ENCODE measurements at regions not wholly inside any gene's neighbourhood (a gene's known extent, or its start where the extent isn't known, plus 50 kb on each side); places are given as distances from the start of the nearest gene placed in this dataset.

DNA sequence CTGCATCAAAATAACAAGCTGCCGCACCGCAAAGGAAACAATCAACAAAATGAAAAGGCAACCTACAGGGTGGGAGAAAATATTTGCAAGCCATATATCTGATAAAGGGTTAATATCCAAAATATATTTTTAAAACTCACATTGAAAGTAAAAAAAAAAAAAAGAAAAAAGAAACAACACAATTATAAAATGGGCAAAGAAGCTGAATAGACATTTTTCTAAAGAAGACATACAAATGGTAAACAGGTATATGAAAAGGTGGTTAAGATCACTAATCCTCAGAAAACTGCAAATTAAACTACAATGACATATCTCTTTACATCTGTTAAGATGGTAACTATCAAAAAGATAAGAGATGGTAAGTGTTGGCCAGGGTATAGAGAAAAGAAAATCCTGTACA lies 105.4 kb upstream of the LY86 start:
- Histone ChIP-seq H3K4me2 (ENCODE audit: unreplicated experiment) (no peak overlapping the region), H4K20me1 (ENCODE audit: insufficient read depth) (no peaks in the 10 kb centered on the region), H2AFZ (no peak overlapping the region), H3F3A (ENCODE audit: insufficient read depth) (no peaks in the 10 kb centered on the region), H3K4me3 (no peak overlapping the region), H3K9ac (no peak overlapping the region), H3K79me2 (ENCODE audit: insufficient read depth) (no peaks in the 10 kb centered on the region), H3K27ac (no peak overlapping the region), H3K27me3 (replicated peaks; ENCODE audit: insufficient read depth) (no peaks in the 10 kb centered on the region), H3K36me3 (ENCODE audit: low read depth) (no peaks in the 10 kb centered on the region), H3K4me1 (ENCODE audit: insufficient read depth) (no peaks in the 10 kb centered on the region), H3K9me2 (ENCODE audit: insufficient read depth) (no peaks in the 10 kb centered on the region), H3K9me3 (ENCODE audit: low read depth) (no peaks in the 10 kb centered on the region)
- no peak for DNase-seq
- TF ChIP-seq EZH2phosphoT487 (IDR thresholded peaks at IDR 0.05; ENCODE audit: insufficient read depth, low read depth) (no peak), EZH2 (IDR thresholded peaks at IDR 0.05; ENCODE audit: insufficient read depth, poor library complexity, severe bottlenecking) (no peak)
- 74 to 88% methylated on average over 2 of the region's 2 CpGs for WGBS, 2 experiments (ENCODE audit: low coverage in 1 of 2, low lambda C conversion rate in 2 of 2, missing lambda C conversion rate in 2 of 2)
- in situ Hi-C loops (cut with MboI), result no loop called here

DNA sequence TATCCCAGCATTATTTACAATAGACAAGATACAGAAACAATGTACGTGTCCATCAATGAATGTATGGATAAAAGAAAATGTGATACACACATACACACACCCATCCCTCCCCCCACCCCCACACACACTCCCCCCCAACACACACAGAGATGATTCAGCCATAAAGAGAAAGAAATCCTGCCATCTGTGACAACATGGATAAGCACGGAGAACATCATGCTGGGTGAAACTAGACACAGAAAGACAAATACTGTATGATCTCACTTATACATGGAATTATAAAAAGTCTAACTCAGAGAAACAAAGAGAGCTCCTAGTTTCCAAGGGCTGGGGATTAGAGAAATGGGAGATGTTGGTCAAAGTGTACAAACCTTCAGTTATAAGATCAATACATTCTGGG lies 104.8 kb upstream of the LY86 start:
- no peaks in the 10 kb centered on the region for H3F3A ChIP-seq (ENCODE audit: insufficient read depth)
- H3K9me3 ChIP-seq (ENCODE audit: low read depth), result no peaks in the 10 kb centered on the region
- 58 to 79% methylated on average over 1 to 2 of the region's 2 CpGs for WGBS, 2 experiments (ENCODE audit: low coverage in 1 of 2, low lambda C conversion rate in 2 of 2, missing lambda C conversion rate in 2 of 2)
- H3K27me3 ChIP-seq (replicated peaks; ENCODE audit: insufficient read depth), result no peaks in the 10 kb centered on the region
- no peaks in the 10 kb centered on the region for H4K20me1 ChIP-seq (ENCODE audit: insufficient read depth)
- in situ Hi-C loops (cut with MboI), result no loop called here
- H2AFZ ChIP-seq, result no peak overlapping the region
- H3K9me2 ChIP-seq (ENCODE audit: insufficient read depth), result no peaks in the 10 kb centered on the region
- no peak for TF ChIP-seq EZH2phosphoT487 (IDR thresholded peaks at IDR 0.05; ENCODE audit: insufficient read depth, low read depth)
- no peak for TF ChIP-seq EZH2 (IDR thresholded peaks at IDR 0.05; ENCODE audit: insufficient read depth, poor library complexity, severe bottlenecking)
- no peak overlapping the region for H3K9ac ChIP-seq
- DNase-seq, result no peak
- no peak overlapping the region for H3K4me2 ChIP-seq (ENCODE audit: unreplicated experiment)
- H3K4me3 ChIP-seq, result no peak overlapping the region
- H3K36me3 ChIP-seq (ENCODE audit: low read depth), result no peaks in the 10 kb centered on the region
- no peaks in the 10 kb centered on the region for H3K79me2 ChIP-seq (ENCODE audit: insufficient read depth)
- H3K27ac ChIP-seq, result no peak overlapping the region
- no peaks in the 10 kb centered on the region for H3K4me1 ChIP-seq (ENCODE audit: insufficient read depth)

DNA sequence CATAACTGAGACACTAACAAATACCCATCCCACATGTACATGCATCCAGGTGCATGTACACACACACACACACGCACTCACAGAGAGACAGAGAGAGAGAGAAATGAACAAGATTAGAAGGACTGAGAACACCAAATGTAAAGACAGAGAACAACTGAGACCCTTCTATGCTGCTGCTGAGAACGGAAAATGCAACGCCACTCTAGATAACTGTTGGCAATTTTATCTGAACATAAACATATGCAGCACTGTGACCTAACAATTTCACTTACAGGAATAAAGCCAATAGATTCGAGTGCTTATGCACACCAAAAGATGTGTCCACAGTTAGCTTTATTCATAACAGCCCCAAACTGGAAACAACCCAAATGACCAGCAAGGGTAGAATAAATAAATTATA lies 103.8 kb upstream of the LY86 start:
- no peaks in the 10 kb centered on the region for H3K9me2 ChIP-seq (ENCODE audit: insufficient read depth)
- no peaks in the 10 kb centered on the region for H3K4me1 ChIP-seq (ENCODE audit: insufficient read depth)
- 57 to 63% methylated on average over 4 of the region's 4 CpGs for WGBS, 2 experiments (ENCODE audit: low coverage in 1 of 2, low lambda C conversion rate in 2 of 2, missing lambda C conversion rate in 2 of 2)
- no peaks in the 10 kb centered on the region for H3F3A ChIP-seq (ENCODE audit: insufficient read depth)
- H3K27me3 ChIP-seq (replicated peaks; ENCODE audit: insufficient read depth), result no peaks in the 10 kb centered on the region
- no peak overlapping the region for H3K4me3 ChIP-seq
- H3K27ac ChIP-seq, result no peak overlapping the region
- no peak overlapping the region for H2AFZ ChIP-seq
- TF ChIP-seq EZH2 (IDR thresholded peaks at IDR 0.05; ENCODE audit: insufficient read depth, poor library complexity, severe bottlenecking) (no peak), EZH2phosphoT487 (IDR thresholded peaks at IDR 0.05; ENCODE audit: insufficient read depth, low read depth) (no peak)
- H3K36me3 ChIP-seq (ENCODE audit: low read depth), result no peaks in the 10 kb centered on the region
- in situ Hi-C loops (cut with MboI), result no loop called here
- no peaks in the 10 kb centered on the region for H3K9me3 ChIP-seq (ENCODE audit: low read depth)
- no peaks in the 10 kb centered on the region for H3K79me2 ChIP-seq (ENCODE audit: insufficient read depth)
- H3K4me2 ChIP-seq (ENCODE audit: unreplicated experiment), result no peak overlapping the region
- H3K9ac ChIP-seq, result no peak overlapping the region
- H4K20me1 ChIP-seq (ENCODE audit: insufficient read depth), result no peaks in the 10 kb centered on the region
- no peak for DNase-seq

DNA sequence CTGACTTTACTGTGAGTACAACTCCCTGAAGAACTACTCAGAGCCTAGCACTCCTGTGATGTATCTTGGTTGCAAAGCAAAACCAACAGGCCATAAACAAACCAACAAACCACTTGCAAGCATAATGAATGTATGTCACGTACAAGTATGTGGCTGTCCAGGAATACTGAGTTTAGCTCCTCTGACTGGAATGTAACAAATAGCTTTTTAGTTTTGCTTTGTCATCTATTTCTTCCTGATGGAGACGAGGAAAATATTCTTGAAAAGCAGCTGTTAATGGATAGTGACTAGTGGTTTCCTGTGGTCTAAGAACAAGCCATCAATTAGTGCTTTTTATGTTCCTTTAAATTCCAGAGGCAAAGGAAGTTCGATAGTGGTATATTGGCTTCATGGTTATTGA lies 101.9 kb upstream of the LY86 start:
- no peak for DNase-seq

DNA sequence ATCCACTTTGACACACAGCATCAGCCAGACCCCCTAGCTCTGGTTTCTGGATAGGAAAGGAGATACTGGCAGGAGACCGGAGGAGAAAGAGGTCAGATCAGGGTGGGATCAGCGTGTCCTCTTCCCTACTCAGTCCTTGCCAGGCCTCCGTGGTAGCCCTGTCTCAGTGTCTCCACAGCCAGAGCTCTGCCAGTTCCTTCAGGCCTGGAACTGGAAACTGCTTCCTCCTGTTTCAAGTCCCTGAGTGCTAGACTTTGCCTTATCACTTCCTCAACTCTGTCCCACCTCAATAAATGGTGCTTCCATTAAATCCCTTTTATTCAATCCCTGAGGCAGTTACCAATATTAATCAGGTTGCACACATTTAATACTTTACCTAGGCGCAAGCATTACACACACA lies 96.8 kb upstream of the LY86 start:
- TF ChIP-seq EZH2 (IDR thresholded peaks at IDR 0.05; ENCODE audit: insufficient read depth, poor library complexity, severe bottlenecking) (no peak), EZH2phosphoT487 (IDR thresholded peaks at IDR 0.05; ENCODE audit: insufficient read depth, low read depth) (no peak)
- H3K36me3 ChIP-seq (ENCODE audit: low read depth), result no peaks in the 10 kb centered on the region
- H3K9me3 ChIP-seq (ENCODE audit: low read depth), result no peaks in the 10 kb centered on the region
- H3K4me1 ChIP-seq (ENCODE audit: insufficient read depth), result no peaks in the 10 kb centered on the region
- H4K20me1 ChIP-seq (ENCODE audit: insufficient read depth), result no peaks in the 10 kb centered on the region
- DNase-seq, result no peak
- H3K27me3 ChIP-seq (replicated peaks; ENCODE audit: insufficient read depth), result no peaks in the 10 kb centered on the region
- H3K9me2 ChIP-seq (ENCODE audit: insufficient read depth), result no peaks in the 10 kb centered on the region
- no peak overlapping the region for H2AFZ ChIP-seq
- H3K27ac ChIP-seq, result no peak overlapping the region
- no peak overlapping the region for H3K4me3 ChIP-seq
- H3K4me2 ChIP-seq (ENCODE audit: unreplicated experiment), result no peak overlapping the region
- in situ Hi-C loops (cut with MboI), result no loop called here
- H3K9ac ChIP-seq, result no peak overlapping the region
- no peaks in the 10 kb centered on the region for H3K79me2 ChIP-seq (ENCODE audit: insufficient read depth)
- 22 to 27% methylated on average over 4 of the region's 4 CpGs for WGBS, 2 experiments (ENCODE audit: low coverage in 1 of 2, low lambda C conversion rate in 2 of 2, missing lambda C conversion rate in 2 of 2)
- H3F3A ChIP-seq (ENCODE audit: insufficient read depth), result no peaks in the 10 kb centered on the region

More for the DNA sequence above, 101.9 kb upstream of the LY86 start:
- H3K4me2 ChIP-seq (ENCODE audit: unreplicated experiment), result no peak overlapping the region
- no peak overlapping the region for H2AFZ ChIP-seq
- no peaks in the 10 kb centered on the region for H3K79me2 ChIP-seq (ENCODE audit: insufficient read depth)
- no peaks in the 10 kb centered on the region for H3K9me3 ChIP-seq (ENCODE audit: low read depth)
- in situ Hi-C loops (cut with MboI), result no loop called here
- H4K20me1 ChIP-seq (ENCODE audit: insufficient read depth), result no peaks in the 10 kb centered on the region
- no peaks in the 10 kb centered on the region for H3K4me1 ChIP-seq (ENCODE audit: insufficient read depth)
- H3F3A ChIP-seq (ENCODE audit: insufficient read depth), result no peaks in the 10 kb centered on the region
- H3K27me3 ChIP-seq (replicated peaks; ENCODE audit: insufficient read depth), result no peaks in the 10 kb centered on the region
- TF ChIP-seq EZH2phosphoT487 (IDR thresholded peaks at IDR 0.05; ENCODE audit: insufficient read depth, low read depth), result no peak
- TF ChIP-seq EZH2 (IDR thresholded peaks at IDR 0.05; ENCODE audit: insufficient read depth, poor library complexity, severe bottlenecking), result no peak
- WGBS, 2 experiments (ENCODE audit: low coverage in 1 of 2, low lambda C conversion rate in 2 of 2, missing lambda C conversion rate in 2 of 2), result 29 to 35% methylated on average over 3 of the region's 3 CpGs
- no peaks in the 10 kb centered on the region for H3K36me3 ChIP-seq (ENCODE audit: low read depth)
- no peak overlapping the region for H3K9ac ChIP-seq
- no peak overlapping the region for H3K27ac ChIP-seq
- H3K4me3 ChIP-seq, result no peak overlapping the region
- H3K9me2 ChIP-seq (ENCODE audit: insufficient read depth), result no peaks in the 10 kb centered on the region
